Stimulated activated CD8-positive, alpha-beta memory T cell treated with anti-CD3 and anti-CD28 coated beads, Interleukin-4, amount 100 ng/mL, for 4 hours (primary cell): ENCODE measurements at regions not wholly inside any gene's neighbourhood (a gene's known extent, or its start where the extent isn't known, plus 50 kb on each side); places are given as distances from the start of the nearest gene placed in this dataset.
"Not testable (repeated sequence)": the region's sequence is repeated elsewhere in the genome, so short reads cannot be mapped to it uniquely, and the experiment has no call there.

Experiments
- DNase-seq, 2 donors: peaks; one replicate each; pipeline ENCODE4 v3.0.0-alpha.2; 2020; ENCODE audit warnings: low read depth in 2 of 2, low spot score in 1 of 2

GRCh38 chr4:57916479-57916878 lies 806.3 kb upstream of the IGFBP7 start:
- no peak for DNase-seq

GRCh38 chr4:57911203-57911602 lies 801.0 kb upstream of the IGFBP7 start:
- no peak for DNase-seq

- DNase-seq: no peak
Measured at GRCh38 chr4:57910151-57910550, 800.0 kb upstream of the IGFBP7 start.

- DNase-seq: no peak
Measured at GRCh38 chr4:57905965-57906364, 795.8 kb upstream of the IGFBP7 start.

GRCh38 chr4:57877047-57877458 lies 766.9 kb upstream of the IGFBP7 start:
- DNase-seq: no peak

GRCh38 chr4:57875829-57876392 lies 765.7 kb upstream of the IGFBP7 start:
- no peak for DNase-seq

- DNase-seq: no peak
Measured at GRCh38 chr4:57866468-57867171, 756.4 kb upstream of the IGFBP7 start.

GRCh38 chr4:57865264-57865663 lies 755.1 kb upstream of the IGFBP7 start:
- no peak for DNase-seq

- DNase-seq: no peak
Measured at GRCh38 chr4:57854748-57855147, 744.6 kb upstream of the IGFBP7 start.

- no peak for DNase-seq
Measured at GRCh38 chr4:57850141-57850540, 740.0 kb upstream of the IGFBP7 start.

GRCh38 chr4:57832083-57832482 lies 721.9 kb upstream of the IGFBP7 start:
- no peak for DNase-seq

GRCh38 chr4:57789666-57790065 lies 679.5 kb upstream of the IGFBP7 start:
- DNase-seq: no peak

GRCh38 chr4:57777876-57778275 lies 667.7 kb upstream of the IGFBP7 start:
- DNase-seq: no peak

GRCh38 chr4:57774681-57775080 lies 664.5 kb upstream of the IGFBP7 start:
- no peak for DNase-seq

- DNase-seq: no peak
Measured at GRCh38 chr4:57774171-57774570, 664.0 kb upstream of the IGFBP7 start.

- DNase-seq: no peak
Measured at GRCh38 chr4:57766341-57766740, 656.2 kb upstream of the IGFBP7 start.

- DNase-seq: no peak
Measured at GRCh38 chr4:57764856-57765255, 654.7 kb upstream of the IGFBP7 start.

GRCh38 chr4:57763070-57763469 lies 652.9 kb upstream of the IGFBP7 start:
- DNase-seq: no peak

GRCh38 chr4:57740625-57741190 lies 630.5 kb upstream of the IGFBP7 start:
- DNase-seq: no peak

GRCh38 chr4:57736781-57737180 lies 626.6 kb upstream of the IGFBP7 start:
- DNase-seq: no peak

- DNase-seq: no peak
Measured at GRCh38 chr4:57734104-57734670, 624.0 kb upstream of the IGFBP7 start.

- not testable (repeated sequence) for DNase-seq
Measured at GRCh38 chr4:57729775-57730570, 619.8 kb upstream of the IGFBP7 start.
